HCT116 (cell line): ENCODE measurements at regions not wholly inside any gene's neighbourhood (a gene's known extent, or its start where the extent isn't known, plus 50 kb on each side); places are given as distances from the start of the nearest gene placed in this dataset.

Source experiments
- ATAC-seq: fragments of 200-7000 bp; cut with Tn5 transposase; 2 replicates; pipeline ENCODE4 v1.9.1; 2020; ENCODE audit warnings: mild to moderate bottlenecking, moderate library complexity
- BruUV-seq: library from RNA; stranded (reverse); fragments of 400-500 nt; replicated peaks from 2 replicates; lab custom pipeline; 2021; lab: Mats Ljungman, UMichigan
- CTCF ChIA-PET: fragments of 300-600 bp; sonication (Branson Sonifier 250); formaldehyde crosslinking; loops from one replicate; lab custom pipeline; 2021; ENCODE audit warnings: antibody characterized with exemption; lab: Charles Lee
- POLR2A ChIA-PET: fragments of 300-600, 350-600 bp; sonication (Branson Sonifier 250); formaldehyde crosslinking; loops from one replicate; lab custom pipeline; 2021; ENCODE audit warnings: antibody characterized with exemption; lab: Charles Lee
- RAD21 ChIA-PET, 2 experiments: fragments of 300-600 bp; sonication (Branson Sonifier 250); formaldehyde crosslinking; loops; one replicate each; lab custom pipeline; 2023; ENCODE audit warnings: low total read pairs in 2 of 2; ENCODE audit not compliant: uncharacterized antibody in 2 of 2, unreplicated experiment in 2 of 2, low non-redundant PET in 1 of 2; lab: Charles Lee
- DNase-seq: peaks from one replicate; pipeline ENCODE4 v3.0.0-alpha.2; 2010; ENCODE audit warnings: low read depth, low spot score
- H2AFZ ChIP-seq: fragments of 200-600 bp; shearing (Covaris generic), sonication (generic); 2 replicates; pipeline ENCODE4 v1.6.1; 2017; ENCODE audit warnings: low read depth, mixed run types, mixed read lengths, antibody characterized with exemption, low read length; ENCODE audit not compliant: poor library complexity, severe bottlenecking
- H3K27ac ChIP-seq: 2 replicates; pipeline ENCODE4 v1.5.1; 2012; ENCODE audit warnings: low read depth, low read length
- H3K27me3 ChIP-seq: fragments of 200-600 bp; sonication (generic); 2 replicates; pipeline ENCODE4 v1.6.1; 2016; ENCODE audit warnings: mixed run types, low read length, mixed read lengths; ENCODE audit not compliant: insufficient read depth
- H3K36me3 ChIP-seq, 2 experiments: fragments of 200-500 bp in 1 of 2; fragments of 200-600 bp in 1 of 2; sonication (Bioruptor generic) in 1 of 2; sonication (generic) in 1 of 2; 2 replicates each; pipeline versions ENCODE4 v1.5.1 to v1.6.1; 2014 to 2016; ENCODE audit warnings: low read length in 2 of 2, inconsistent platforms in 1 of 2, mixed read lengths in 1 of 2, mixed run types in 1 of 2; ENCODE audit not compliant: insufficient read depth in 2 of 2, control insufficient read depth in 1 of 2
- H3K4me1 ChIP-seq, 2 experiments: fragments of 200-600 bp in 1 of 2; sonication (generic) in 1 of 2; 2 replicates each; pipeline versions ENCODE4 v1.5.1 to v1.6.1; 2012 to 2017; ENCODE audit warnings: low read length in 2 of 2, inconsistent platforms in 1 of 2, mild to moderate bottlenecking in 1 of 2, mixed read lengths in 1 of 2, mixed run types in 1 of 2, moderate library complexity in 1 of 2; ENCODE audit not compliant: insufficient read depth in 2 of 2, control insufficient read depth in 1 of 2
- H3K4me2 ChIP-seq: fragments of 200-600 bp; sonication (generic); 2 replicates; pipeline ENCODE4 v1.6.1; 2017; ENCODE audit warnings: mixed run types, low read length, mixed read lengths
- H3K4me3 ChIP-seq, 2 experiments: fragments of 200-600 bp in 1 of 2; sonication (generic) in 1 of 2; replicated peaks in 1 of 2; 2 replicates each; pipeline ENCODE4 v1.5.1; 2011 to 2016; ENCODE audit warnings: low read length in 2 of 2, control low read depth in 1 of 2, low read depth in 1 of 2, mild to moderate bottlenecking in 1 of 2, mixed read lengths in 1 of 2, mixed run types in 1 of 2
- H3K79me2 ChIP-seq: fragments of 200-600 bp; sonication (generic); 2 replicates; pipeline ENCODE4 v1.6.1; 2017; ENCODE audit warnings: mild to moderate bottlenecking, mixed run types, low read length, moderate library complexity, mixed read lengths; ENCODE audit not compliant: insufficient read depth
- H3K9ac ChIP-seq: fragments of 200-600 bp; sonication (generic); 2 replicates; pipeline ENCODE4 v1.6.1; 2016; ENCODE audit warnings: low read length, mixed read lengths
- H3K9me2 ChIP-seq: fragments of 200-600 bp; sonication (generic), shearing (Covaris generic); 2 replicates; pipeline ENCODE4 v1.6.1; 2017; ENCODE audit warnings: mixed run types, mild to moderate bottlenecking, moderate library complexity; ENCODE audit not compliant: insufficient read depth
- H3K9me3 ChIP-seq, 2 experiments: fragments of 200-500 bp in 1 of 2; fragments of 200-600 bp in 1 of 2; sonication (Bioruptor generic) in 1 of 2; sonication (generic) in 1 of 2; 2 replicates each; pipeline ENCODE4 v1.6.1; 2014 to 2017; ENCODE audit warnings: low read length in 2 of 2, mixed read lengths in 2 of 2, inconsistent platforms in 1 of 2, low read depth in 1 of 2, mild to moderate bottlenecking in 1 of 2, mixed run types in 1 of 2, moderate library complexity in 1 of 2; ENCODE audit not compliant: control insufficient read depth in 1 of 2, insufficient read depth in 1 of 2
- H4K20me1 ChIP-seq: fragments of 200-600 bp; sonication (generic), shearing (Covaris generic); 2 replicates; pipeline ENCODE4 v1.6.1; 2017; ENCODE audit warnings: mixed run types, mild to moderate bottlenecking, moderate library complexity; ENCODE audit not compliant: insufficient read depth
- ATF3 ChIP-seq: IDR thresholded peaks from 2 replicates; pipeline ENCODE4 v1.6.1; 2012
- CEBPB ChIP-seq: IDR thresholded peaks from 2 replicates; pipeline ENCODE4 v1.6.1; 2012; ENCODE audit warnings: low read depth
- CTCF ChIP-seq, 3 experiments: fragments of 200-600 bp in 1 of 3; sonication (generic) in 1 of 3; IDR thresholded peaks in 2 of 3; conservative IDR thresholded peaks in 1 of 3; 2 replicates each; pipeline ENCODE4 v1.5.1; 2012 to 2017; ENCODE audit warnings: low read depth in 2 of 3, low read length in 2 of 3, antibody characterized with exemption in 1 of 3, borderline replicate concordance in 1 of 3, control low read depth in 1 of 3, mild to moderate bottlenecking in 1 of 3, mixed read lengths in 1 of 3, mixed run types in 1 of 3, moderate library complexity in 1 of 3; ENCODE audit not compliant: insufficient read depth in 1 of 3
- EGR1 ChIP-seq: IDR thresholded peaks from 2 replicates; pipeline ENCODE4 v1.6.1; 2012; ENCODE audit warnings: low read depth
- ELF1 ChIP-seq: IDR thresholded peaks from 2 replicates; pipeline ENCODE4 v1.6.1; 2012; ENCODE audit warnings: low read depth, borderline replicate concordance
- EZH2 ChIP-seq: fragments of 200-600 bp; sonication (generic); IDR thresholded peaks from 2 replicates; pipeline ENCODE4 v1.6.1; 2017; ENCODE audit warnings: antibody characterized with exemption, mixed run types
- MAX ChIP-seq: IDR thresholded peaks from 2 replicates; pipeline ENCODE4 v1.6.1; 2012
- SP1 ChIP-seq: IDR thresholded peaks from 2 replicates; pipeline ENCODE4 v1.6.1; 2012; ENCODE audit warnings: low read depth
- TCF7L2 ChIP-seq: IDR thresholded peaks from 2 replicates; pipeline ENCODE4 v1.7.0; 2011; ENCODE audit warnings: borderline replicate concordance, inconsistent platforms; ENCODE audit not compliant: insufficient read depth, insufficient read length; ENCODE audit errors: extremely low read depth
- ZFX ChIP-seq: fragments of 450-650 bp; IDR thresholded peaks from 2 replicates; pipeline ENCODE4 v1.6.1; 2017
- intact Hi-C: fragments of 100-400 bp; cut with micrococcal nuclease; formaldehyde crosslinking; loops from 2 replicates; pipeline ENCODE4 v1.10.0; 2022

- DNase-seq (no peak), ATAC-seq (no peak)
- Histone ChIP-seq H4K20me1 (no peaks in the 10 kb centered on the region), H3K4me3 (no peak overlapping the region), H3K27ac (no peak overlapping the region), H3K36me3 (no peaks in the 10 kb centered on the region), H3K4me2 (no peak overlapping the region), H3K4me1 (no peaks in the 10 kb centered on the region), H3K79me2 (no peaks in the 10 kb centered on the region), H3K27me3 (no peaks in the 10 kb centered on the region), H3K9ac (no peak overlapping the region), H3K9me3 (no peaks in the 10 kb centered on the region), H2AFZ (no peak overlapping the region), H3K9me2 (no peaks in the 10 kb centered on the region)
- ChIA-PET POLR2A (no interaction called here), CTCF (no interaction called here), RAD21 (no interaction called here)
- intact Hi-C loops = no loop called here
- no peak for TF ChIP-seq CEBPB
- no TSS peak for BruUV-seq
These were observed 462.4 kb upstream of the RGS18 start for GRCh38 chr1:191695865-191696264.

- Histone ChIP-seq H3K36me3 (no peaks in the 10 kb centered on the region), H3K27me3 (no peaks in the 10 kb centered on the region), H3K9ac (no peak overlapping the region), H2AFZ (no peak overlapping the region), H3K9me2 (no peaks in the 10 kb centered on the region), H3K4me2 (no peak overlapping the region), H4K20me1 (no peaks in the 10 kb centered on the region), H3K4me1 (no peaks in the 10 kb centered on the region), H3K9me3 (no peaks in the 10 kb centered on the region), H3K79me2 (no peaks in the 10 kb centered on the region), H3K27ac (no peak overlapping the region), H3K4me3 (no peak overlapping the region)
- no TSS peak for BruUV-seq
- no peak for ATAC-seq
- CTCF ChIA-PET = no interaction called here
- no peak for DNase-seq
- intact Hi-C loops = no loop called here
- POLR2A ChIA-PET = no interaction called here
- RAD21 ChIA-PET = no interaction called here
- TF ChIP-seq MAX (no peak), EGR1 (no peak), ATF3 (no peak), EZH2 (no peak), SP1 (no peak), CTCF (IDR thresholded peaks at IDR 0.05 in 2 of 3, conservative IDR thresholded peaks at IDR 0.05 in 1 of 3; ENCODE audit: borderline replicate concordance in 1 of 3, insufficient read depth in 1 of 3, low read depth in 2 of 3, low read length in 2 of 3) (no peak), ELF1 (no peak), ZFX (no peak), TCF7L2 (no peak)
These were observed 461.9 kb upstream of the RGS18 start for GRCh38 chr1:191696354-191696753.
